OCI-LY7 (cell line): ENCODE measurements at regions not wholly inside any gene's neighbourhood (a gene's known extent, or its start where the extent isn't known, plus 50 kb on each side); places are given as distances from the start of the nearest gene placed in this dataset.

Experiments used
- BruUV-seq: library from RNA; stranded (reverse); fragments of 400-500 nt; replicated peaks from 2 replicates; lab custom pipeline; 2021; lab: Mats Ljungman, UMichigan
- CTCF ChIA-PET: fragments of 300-600 bp; sonication (Branson Sonifier 250); formaldehyde crosslinking; loops from one replicate; lab custom pipeline; 2022; ENCODE audit warnings: antibody characterized with exemption; ENCODE audit not compliant: unreplicated experiment; lab: Charles Lee
- POLR2A ChIA-PET: fragments of 300-600 bp; sonication (Branson Sonifier 250); formaldehyde crosslinking; loops from one replicate; lab custom pipeline; 2022; ENCODE audit warnings: antibody characterized with exemption; lab: Charles Lee
- DNase-seq: peaks from one replicate; pipeline ENCODE4 v3.0.0-alpha.2; 2015; ENCODE audit warnings: low spot score
- H2AFZ ChIP-seq: fragments of 200-600 bp; sonication (generic), shearing (Covaris generic); 2 replicates; pipeline ENCODE4 v1.6.1; 2014; ENCODE audit warnings: mild to moderate bottlenecking, antibody characterized with exemption, low read length, moderate library complexity
- H3K27ac ChIP-seq: fragments of 200-600 bp; sonication (generic); 2 replicates; pipeline ENCODE4 v1.5.1; 2014; ENCODE audit warnings: mixed run types, low read depth, mild to moderate bottlenecking, moderate library complexity, low read length, inconsistent platforms; ENCODE audit not compliant: poor library complexity, severe bottlenecking
- H3K36me3 ChIP-seq: fragments of 200-600 bp; sonication (generic); 2 replicates; pipeline ENCODE4 v1.6.1; 2014; ENCODE audit warnings: mild to moderate bottlenecking, antibody characterized with exemption, low read length, moderate library complexity, mixed read lengths; ENCODE audit not compliant: insufficient read depth
- H3K4me1 ChIP-seq: fragments of 200-600 bp; sonication (generic); 2 replicates; pipeline ENCODE4 v1.5.1; 2014; ENCODE audit warnings: mild to moderate bottlenecking, low read length; ENCODE audit not compliant: insufficient read depth, poor library complexity, severe bottlenecking
- H3K4me2 ChIP-seq: fragments of 200-600 bp; sonication (generic); 2 replicates; pipeline ENCODE4 v1.6.1; 2014; ENCODE audit warnings: mild to moderate bottlenecking, low read length
- H3K4me3 ChIP-seq: fragments of 200-600 bp; sonication (generic); 2 replicates; pipeline ENCODE4 v1.5.1; 2014; ENCODE audit warnings: mild to moderate bottlenecking, low read depth, low read length; ENCODE audit not compliant: poor library complexity, severe bottlenecking
- H3K79me2 ChIP-seq: fragments of 200-600 bp; sonication (generic); 2 replicates; pipeline ENCODE4 v1.6.1; 2016; ENCODE audit warnings: low read depth, mild to moderate bottlenecking, low read length, moderate library complexity, mixed read lengths; ENCODE audit not compliant: insufficient read depth
- H3K9me2 ChIP-seq: fragments of 200-600 bp; sonication (generic); 2 replicates; pipeline ENCODE4 v1.6.1; 2016; ENCODE audit warnings: mild to moderate bottlenecking, low read length, mixed read lengths; ENCODE audit not compliant: insufficient read depth
- H3K9me3 ChIP-seq: fragments of 200-600 bp; sonication (generic); 2 replicates; pipeline ENCODE4 v1.6.1; 2014; ENCODE audit warnings: mild to moderate bottlenecking, mixed run types, low read length, mixed read lengths
- H4K20me1 ChIP-seq: fragments of 200-600 bp; sonication (generic); 2 replicates; pipeline ENCODE4 v1.6.1; 2014; ENCODE audit warnings: mild to moderate bottlenecking, antibody characterized with exemption, low read length, moderate library complexity, mixed read lengths; ENCODE audit not compliant: insufficient read depth
- CTCF ChIP-seq: fragments of 200-600 bp; sonication (generic); conservative IDR thresholded peaks from 2 replicates; pipeline ENCODE4 v1.5.1; 2014; ENCODE audit warnings: mild to moderate bottlenecking, antibody characterized with exemption, low read length, moderate library complexity, mixed read lengths
- EZH2phosphoT487 ChIP-seq: fragments of 200-600 bp; sonication (generic); IDR thresholded peaks from 2 replicates; pipeline ENCODE4 v1.6.1; 2018; ENCODE audit warnings: low read depth, borderline replicate concordance, mild to moderate bottlenecking, mixed run types, antibody characterized with exemption, low read length, moderate library complexity, mixed read lengths
- intact Hi-C: fragments of 100-400 bp; cut with micrococcal nuclease; formaldehyde crosslinking; loops from one replicate; pipeline ENCODE4 v1.10.0; 2022; ENCODE audit not compliant: unreplicated experiment

DNA sequence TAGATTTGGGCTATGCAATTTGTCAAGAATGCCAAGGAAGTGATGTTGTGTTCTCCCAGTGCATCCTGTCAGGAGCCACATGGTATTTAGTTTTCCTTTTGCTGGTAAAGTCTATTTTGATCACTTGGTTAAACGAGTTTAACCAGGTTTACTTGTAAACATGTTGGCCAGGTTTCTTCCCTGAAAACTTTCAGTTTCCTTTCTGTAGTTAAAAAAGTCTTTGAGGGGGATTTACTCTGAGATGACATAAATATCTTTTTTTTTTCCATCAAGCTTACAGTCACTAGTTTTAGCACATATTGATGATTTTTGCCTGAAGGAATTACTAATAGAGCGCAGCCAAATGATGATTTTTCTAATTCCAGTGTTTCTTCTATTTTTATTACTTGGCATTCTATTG lies 320.5 kb downstream of the PHF14 start:
- CTCF ChIA-PET = no interaction called here
- BruUV-seq = no TSS peak
- Histone ChIP-seq H3K36me3 (no peaks in the 10 kb centered on the region), H3K79me2 (no peaks in the 10 kb centered on the region), H3K4me3 (no peak overlapping the region), H3K9me2 (no peaks in the 10 kb centered on the region), H2AFZ (no peak overlapping the region), H3K4me1 (no peaks in the 10 kb centered on the region), H4K20me1 (no peaks in the 10 kb centered on the region), H3K4me2 (no peak overlapping the region), H3K9me3 (no peaks in the 10 kb centered on the region), H3K27ac (no peak overlapping the region)
- TF ChIP-seq EZH2phosphoT487 = no peak
- TF ChIP-seq CTCF = no peak
- no peak for DNase-seq
- intact Hi-C loops = no loop called here
- POLR2A ChIA-PET = no interaction called here

DNA sequence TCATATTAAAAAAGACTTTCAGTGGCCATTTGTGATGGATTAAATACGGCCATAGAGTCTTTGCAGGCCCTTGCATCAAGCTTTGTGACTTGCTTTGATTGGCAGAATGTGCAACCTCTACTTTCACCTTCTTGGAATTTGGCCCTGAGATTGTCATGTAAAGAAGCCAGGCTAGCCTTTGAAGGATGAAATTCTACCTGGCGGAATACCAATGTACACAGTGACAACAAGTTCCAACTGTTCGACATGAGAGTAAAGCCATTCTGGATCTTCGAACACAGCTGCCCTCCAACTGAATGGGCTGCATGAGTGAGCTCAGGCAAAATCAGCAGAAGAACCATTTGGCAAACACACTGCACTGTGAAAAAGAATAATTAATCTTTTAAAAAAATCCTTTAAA lies 321.3 kb downstream of the PHF14 start:
- no peak overlapping the region for H2AFZ ChIP-seq

More for the DNA sequence above, 321.3 kb downstream of the PHF14 start:
- Histone ChIP-seq H3K9me3 (no peaks in the 10 kb centered on the region), H3K79me2 (no peaks in the 10 kb centered on the region), H3K4me1 (no peaks in the 10 kb centered on the region), H3K4me2 (no peak overlapping the region), H3K9me2 (no peaks in the 10 kb centered on the region), H3K4me3 (no peak overlapping the region), H3K36me3 (no peaks in the 10 kb centered on the region), H4K20me1 (no peaks in the 10 kb centered on the region), H3K27ac (no peak overlapping the region)
- intact Hi-C loops = no loop called here
- no peak for DNase-seq
- CTCF ChIA-PET = interaction anchor here (0.5 kb wide), 1 partner anchor 916 kb away, joined by 3 read pairs; the partner anchor contains the start of gene TMEM106B
- POLR2A ChIA-PET = no interaction called here
- BruUV-seq = no TSS peak
- TF ChIP-seq EZH2phosphoT487 (no peak), CTCF (no peak)
